Nephron progenitor cell (in vitro differentiated cells): ENCODE measurements at regions not wholly inside any gene's neighbourhood (a gene's known extent, or its start where the extent isn't known, plus 50 kb on each side); places are given as distances from the start of the nearest gene placed in this dataset.

Experiments used
- DNase-seq: peaks from one replicate; pipeline ENCODE4 v3.0.0; 2021
- H3K27ac Mint-ChIP-seq: 2 replicates; pipeline ENCODE4 v1.8.0; 2021; ENCODE audit warnings: mild to moderate bottlenecking, moderate library complexity, mixed read lengths
- H3K27me3 Mint-ChIP-seq: 2 replicates; pipeline ENCODE4 v1.8.0; 2021; ENCODE audit warnings: mild to moderate bottlenecking, low read depth, mixed read lengths; ENCODE audit not compliant: poor library complexity
- H3K36me3 Mint-ChIP-seq: 2 replicates; pipeline ENCODE4 v1.8.0; 2021; ENCODE audit warnings: low read depth, mixed read lengths
- H3K4me1 Mint-ChIP-seq: 2 replicates; pipeline ENCODE4 v1.8.0; 2021; ENCODE audit warnings: mixed read lengths
- H3K4me3 Mint-ChIP-seq: 2 replicates; pipeline ENCODE4 v1.8.0; 2021; ENCODE audit warnings: mild to moderate bottlenecking, moderate library complexity, mixed read lengths
- H3K9me3 Mint-ChIP-seq: 2 replicates; pipeline ENCODE4 v1.8.0; 2021; ENCODE audit warnings: mild to moderate bottlenecking, moderate library complexity, mixed read lengths
- TF ChIP-seq, protein P1 (sequence below): fragments of 200-600 bp; sonication (generic); IDR thresholded peaks from 2 replicates; pipeline ENCODE4 v1.5.0; 2021; ENCODE audit warnings: antibody characterized with exemption

DNA sequence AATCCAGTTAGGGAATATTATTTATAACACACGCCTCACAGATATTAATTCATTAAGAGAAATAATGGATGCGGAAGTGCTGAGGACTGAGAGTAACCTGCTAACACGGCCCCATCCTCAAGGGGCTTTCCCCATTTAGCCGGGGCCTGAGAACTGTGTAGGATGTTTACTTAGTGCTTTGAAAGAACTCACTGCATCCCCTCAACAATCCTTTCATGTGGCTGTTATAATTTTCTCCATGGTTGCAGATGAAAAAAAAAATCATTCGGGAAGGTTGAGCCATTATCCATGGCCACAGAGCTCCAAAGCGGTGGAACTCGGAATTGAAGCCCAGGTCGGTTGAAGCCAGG lies 98.2 kb downstream of the ING1 start:
- Mint-ChIP-seq H3K27me3 (peaks cover 16% of the 10 kb centered on the region), H3K9me3 (peaks cover 8% of the 10 kb centered on the region), H3K4me1 (peaks cover 9% of the 10 kb centered on the region), H3K27ac (no peak overlapping the region), H3K36me3 (no peaks in the 10 kb centered on the region), H3K4me3 (no peak overlapping the region)
- DNase-seq, result no peak
- TF ChIP-seq, protein P1, sequence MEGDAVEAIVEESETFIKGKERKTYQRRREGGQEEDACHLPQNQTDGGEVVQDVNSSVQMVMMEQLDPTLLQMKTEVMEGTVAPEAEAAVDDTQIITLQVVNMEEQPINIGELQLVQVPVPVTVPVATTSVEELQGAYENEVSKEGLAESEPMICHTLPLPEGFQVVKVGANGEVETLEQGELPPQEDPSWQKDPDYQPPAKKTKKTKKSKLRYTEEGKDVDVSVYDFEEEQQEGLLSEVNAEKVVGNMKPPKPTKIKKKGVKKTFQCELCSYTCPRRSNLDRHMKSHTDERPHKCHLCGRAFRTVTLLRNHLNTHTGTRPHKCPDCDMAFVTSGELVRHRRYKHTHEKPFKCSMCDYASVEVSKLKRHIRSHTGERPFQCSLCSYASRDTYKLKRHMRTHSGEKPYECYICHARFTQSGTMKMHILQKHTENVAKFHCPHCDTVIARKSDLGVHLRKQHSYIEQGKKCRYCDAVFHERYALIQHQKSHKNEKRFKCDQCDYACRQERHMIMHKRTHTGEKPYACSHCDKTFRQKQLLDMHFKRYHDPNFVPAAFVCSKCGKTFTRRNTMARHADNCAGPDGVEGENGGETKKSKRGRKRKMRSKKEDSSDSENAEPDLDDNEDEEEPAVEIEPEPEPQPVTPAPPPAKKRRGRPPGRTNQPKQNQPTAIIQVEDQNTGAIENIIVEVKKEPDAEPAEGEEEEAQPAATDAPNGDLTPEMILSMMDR, result no peak

DNA sequence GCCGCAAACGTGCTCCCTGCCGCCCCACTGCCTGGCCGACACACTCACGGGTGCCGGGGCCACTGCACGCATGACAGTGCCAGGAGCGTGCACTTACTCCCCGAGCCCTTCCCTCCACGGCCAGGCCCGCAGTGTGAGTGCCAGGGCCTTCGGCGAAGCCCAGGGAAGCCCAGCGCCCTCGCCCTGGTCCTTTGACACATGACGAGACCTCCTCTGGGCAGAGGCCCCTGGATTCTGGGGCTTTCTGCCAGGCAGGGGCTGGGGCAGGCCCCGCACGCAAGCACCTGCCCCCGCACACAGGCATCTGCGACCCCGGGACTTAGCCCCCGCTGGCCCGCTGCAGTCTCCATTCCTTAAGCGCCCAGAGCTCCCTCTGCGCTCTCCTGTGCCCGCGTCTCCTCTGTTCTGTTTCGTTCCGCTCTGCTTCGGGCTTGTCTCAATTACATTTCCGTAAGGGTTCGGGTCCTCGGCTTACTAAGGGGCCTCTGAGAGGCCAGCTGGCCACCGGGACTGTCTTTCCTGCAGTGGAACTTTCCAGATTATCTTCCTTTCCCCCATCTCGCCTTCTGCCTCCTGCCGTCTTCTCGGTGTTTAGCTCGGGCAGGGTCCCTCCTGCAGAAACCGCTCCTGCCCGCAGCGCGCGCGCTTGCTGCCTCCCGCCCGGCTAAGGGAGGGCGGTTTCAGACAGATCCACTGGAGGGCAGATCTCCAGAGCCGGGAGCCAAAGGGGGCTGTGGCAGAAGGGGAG lies 98.8 kb downstream of the ING1 start:
- peaks cover 9% of the 10 kb centered on the region for H3K4me1 Mint-ChIP-seq
- TF ChIP-seq, protein P1, result no peak
- no peak for DNase-seq
- H3K9me3 Mint-ChIP-seq, result peaks cover 8% of the 10 kb centered on the region
- H3K36me3 Mint-ChIP-seq, result no peaks in the 10 kb centered on the region
- no peak overlapping the region for H3K4me3 Mint-ChIP-seq
- H3K27me3 Mint-ChIP-seq, result peaks cover 16% of the 10 kb centered on the region
- no peak overlapping the region for H3K27ac Mint-ChIP-seq

DNA sequence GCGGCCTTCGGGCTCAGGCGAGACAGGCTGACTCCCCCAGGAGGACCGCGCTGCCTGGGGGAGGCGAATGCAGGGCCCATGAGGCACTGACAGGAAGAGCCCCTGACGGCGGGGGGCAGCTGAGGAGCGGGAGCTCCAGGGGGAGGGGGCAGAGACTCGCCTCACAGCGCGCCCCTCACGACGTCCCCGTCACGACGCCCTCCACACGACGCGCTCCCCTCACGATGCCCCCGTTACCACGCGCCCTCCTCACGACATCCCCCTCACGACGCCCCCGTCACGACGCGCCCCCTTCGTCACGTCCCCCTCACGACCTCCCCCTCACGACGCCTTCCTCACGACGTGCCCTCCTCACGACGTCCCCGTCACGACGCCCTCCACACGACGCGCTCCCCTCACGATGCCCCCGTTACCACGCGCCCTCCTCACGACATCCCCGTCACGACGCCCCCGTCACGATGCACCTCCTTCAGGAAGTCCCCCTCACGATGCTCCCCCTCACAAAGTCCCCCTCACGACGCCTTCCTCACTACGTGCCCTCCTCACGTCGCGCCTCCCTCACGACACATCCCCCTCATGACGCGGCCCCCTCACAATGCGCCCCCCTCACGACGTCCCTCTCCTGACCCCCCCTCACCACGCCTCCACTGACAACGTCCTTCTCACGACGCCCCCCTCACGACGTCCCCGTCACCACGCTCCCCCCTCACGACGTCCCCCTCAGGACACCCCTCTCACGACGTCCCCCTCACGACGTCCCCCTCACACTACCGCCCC lies 99.6 kb downstream of the ING1 start:
- TF ChIP-seq, protein P1, result no peak
- no peaks in the 10 kb centered on the region for H3K36me3 Mint-ChIP-seq
- peaks cover 13% of the 10 kb centered on the region for H3K27me3 Mint-ChIP-seq
- peaks cover 9% of the 10 kb centered on the region for H3K4me1 Mint-ChIP-seq
- DNase-seq, result no peak
- H3K27ac Mint-ChIP-seq, result no peak overlapping the region
- peaks cover 8% of the 10 kb centered on the region for H3K9me3 Mint-ChIP-seq
- H3K4me3 Mint-ChIP-seq, result no peak overlapping the region

DNA sequence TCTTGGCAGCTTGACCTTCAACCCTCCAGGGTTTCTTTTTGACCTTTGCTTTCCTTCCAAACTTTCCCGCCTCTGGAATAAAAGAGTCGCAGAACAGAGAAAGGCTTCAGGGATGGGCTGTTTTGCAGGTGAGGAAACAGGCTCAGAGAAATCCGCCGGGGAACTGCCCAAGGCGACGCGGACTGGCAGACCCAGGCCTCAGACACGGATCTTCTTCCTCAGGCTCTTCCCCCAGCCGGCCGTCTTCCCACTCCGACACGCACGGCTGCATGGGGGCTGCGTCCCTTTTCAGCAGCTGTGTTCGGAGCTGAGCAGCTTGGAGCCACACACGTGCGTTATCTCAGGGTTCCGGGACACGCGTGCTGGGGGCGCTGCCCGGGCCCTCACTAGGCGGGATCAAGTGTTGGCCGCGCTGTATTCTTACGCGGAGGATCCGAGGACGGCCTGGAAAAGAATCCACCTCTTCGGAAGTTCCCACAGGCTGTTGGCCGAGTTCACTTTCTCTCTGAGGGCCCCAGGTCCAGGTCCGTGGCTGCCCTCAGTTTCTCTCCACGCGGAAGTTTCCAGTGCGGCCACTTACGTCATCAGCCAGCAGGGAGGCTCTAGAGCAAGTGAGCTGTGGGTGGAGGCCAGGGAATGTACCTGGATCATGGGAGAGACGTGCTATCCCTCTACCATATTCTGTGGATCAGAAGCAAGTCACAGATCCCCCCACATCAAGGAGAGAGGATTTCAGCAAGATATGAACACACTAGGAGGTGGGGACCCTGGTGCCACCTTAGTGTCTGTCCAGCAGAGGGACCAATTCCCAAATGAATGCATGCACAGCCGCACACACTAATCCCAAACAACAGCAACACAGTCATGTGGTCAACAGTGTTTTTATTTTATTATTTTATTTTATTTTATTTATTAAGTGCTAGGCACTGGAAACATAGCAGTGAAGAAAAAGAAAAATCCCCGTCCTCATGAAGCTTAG lies 100.4 kb downstream of the ING1 start:
- Mint-ChIP-seq H3K9me3 (peaks cover 8% of the 10 kb centered on the region), H3K27me3 (peaks cover 13% of the 10 kb centered on the region), H3K27ac (no peak overlapping the region), H3K4me3 (no peak overlapping the region), H3K36me3 (no peaks in the 10 kb centered on the region), H3K4me1 (peaks cover 13% of the 10 kb centered on the region)
- TF ChIP-seq, protein P1, result no peak
- no peak for DNase-seq

DNA sequence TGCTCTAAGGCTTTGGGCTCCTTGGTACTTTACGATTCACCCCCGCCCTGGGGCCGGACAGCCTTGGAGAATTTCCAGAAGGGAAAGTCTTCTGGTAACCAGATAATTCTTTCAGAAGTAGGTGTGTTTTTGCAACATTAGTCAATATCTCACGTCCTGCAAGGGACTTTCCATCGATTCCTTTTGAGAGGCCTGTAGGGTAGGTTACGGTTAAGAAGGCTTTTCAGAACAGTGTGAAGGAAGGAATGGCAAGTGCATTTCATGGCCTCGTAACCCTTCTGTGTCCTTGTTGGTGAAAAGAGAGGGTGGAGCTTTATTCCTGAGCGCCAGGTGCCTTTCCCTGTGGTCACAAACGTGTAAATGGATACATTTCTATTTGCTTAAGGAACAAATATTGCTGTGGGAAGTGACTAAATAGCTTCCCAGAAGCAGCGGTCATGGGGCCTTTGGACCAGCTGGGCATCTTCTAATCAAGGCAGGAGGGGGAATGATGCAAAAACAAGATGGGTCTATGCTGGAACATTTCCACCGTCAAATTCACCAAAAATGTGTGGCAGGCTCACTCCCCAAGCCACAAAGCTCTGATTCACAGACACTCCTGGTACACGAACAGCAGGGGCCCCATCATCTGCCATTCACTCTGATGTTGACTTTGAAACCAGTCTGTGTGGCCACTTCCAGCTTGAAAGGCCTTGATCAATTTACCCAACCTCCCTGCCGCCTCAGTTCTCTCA lies 99.2 kb downstream of the ANKRD10 start:
- TF ChIP-seq, protein P1, result no peak
- peaks cover 13% of the 10 kb centered on the region for H3K27me3 Mint-ChIP-seq
- DNase-seq, result no peak
- H3K4me1 Mint-ChIP-seq, result peaks cover 25% of the 10 kb centered on the region
- H3K36me3 Mint-ChIP-seq, result no peaks in the 10 kb centered on the region
- no peak overlapping the region for H3K27ac Mint-ChIP-seq
- peaks cover 8% of the 10 kb centered on the region for H3K9me3 Mint-ChIP-seq
- H3K4me3 Mint-ChIP-seq, result no peak overlapping the region
